ENCODE measurements at regions not wholly inside any gene's neighbourhood (a gene's known extent, or its start where the extent isn't known, plus 50 kb on each side); places are given as distances from the start of the nearest gene placed in this dataset.

GRCh38 chr3:72288955-72289691 is 504.2 kb upstream of the PROK2 start:
- TF ChIP-seq POLR2A (IDR thresholded peaks at IDR 0.05; ENCODE audit: control extremely low read depth in 1 of 2, low read depth in 2 of 2, low read length in 2 of 2), result no peak
- no peak for TF ChIP-seq POU5F1 (IDR thresholded peaks at IDR 0.05; ENCODE audit: low read depth, low read length)
- TF ChIP-seq CREB1 (IDR thresholded peaks at IDR 0.05), result no peak
- no peak for TF ChIP-seq CTCF (IDR thresholded peaks at IDR 0.05; ENCODE audit: control extremely low read depth in 1 of 3, insufficient read depth in 1 of 3, low read depth in 1 of 3, low read length in 3 of 3)
- TF ChIP-seq SP1 (IDR thresholded peaks at IDR 0.05; ENCODE audit: low read depth, low read length), result no peak
- TF ChIP-seq YY1 (IDR thresholded peaks at IDR 0.05; ENCODE audit: low read depth, low read length), result no peak
- TF ChIP-seq MAFK (IDR thresholded peaks at IDR 0.05; ENCODE audit: low read depth, low read length), result no peak
- no peak for TF ChIP-seq JUND (IDR thresholded peaks at IDR 0.05; ENCODE audit: low read length)
- TF ChIP-seq MAX (IDR thresholded peaks at IDR 0.05), result no peak
- no peak for TF ChIP-seq EZH2 (IDR thresholded peaks at IDR 0.05; ENCODE audit: low read depth, low read length, severe bottlenecking)
- no peak for TF ChIP-seq CHD1 (IDR thresholded peaks at IDR 0.05; ENCODE audit: low read depth, low read length)
- TF ChIP-seq POLR2AphosphoS5 (IDR thresholded peaks at IDR 0.05; ENCODE audit: low read depth, low read length), result no peak
- TF ChIP-seq RAD21 (IDR thresholded peaks at IDR 0.05 in 1 of 2, conservative IDR thresholded peaks at IDR 0.05 in 1 of 2; ENCODE audit: low read depth in 2 of 2, low read length in 2 of 2), result no peak

Measured in H1 (cell line).